ENCODE measurements at regions not wholly inside any gene's neighbourhood (a gene's known extent, or its start where the extent isn't known, plus 50 kb on each side); places are given as distances from the start of the nearest gene placed in this dataset.

- no peak overlapping the region for H3K18ac ChIP-seq (ENCODE audit: extremely low read depth, low read length)
- H3K79me2 ChIP-seq (ENCODE audit: control insufficient read depth in 1 of 2, insufficient read depth in 2 of 2, low read length in 2 of 2), result no peaks in the 10 kb centered on the region
- 89% methylated on average over 6 of the region's 6 CpGs; no CpG with 5 or more reads in 1 of the 2 experiments for WGBS, 2 experiments (ENCODE audit: extremely low coverage in 1 of 2, insufficient coverage in 1 of 2, insufficient read length in 1 of 2, insufficient replicate concordance in 2 of 2, low coverage in 1 of 2, low lambda C conversion rate in 2 of 2, missing lambda C conversion rate in 1 of 2)
- ChIA-PET CTCF (ENCODE audit: partially characterized antibody) (interaction anchor here (1.0 to 2.7 kb wide), 3 partner anchors 11 to 248 kb away, joined by 3 to 9 read pairs (median 5); no protein-coding TSS in a partner anchor), POLR2A (ENCODE audit: partially characterized antibody) (no interaction called here)
- no peaks in the 10 kb centered on the region; the same call in 1 of the 2 replicates for H3K23me2 ChIP-seq (ENCODE audit: low read depth, low read length)
- H3K9ac ChIP-seq (replicated peaks in 1 of 4; ENCODE audit: extremely low read depth in 1 of 4, low read depth in 3 of 4, low read length in 3 of 4), result no peak overlapping the region
- no peak overlapping the region for H3K27ac ChIP-seq (ENCODE audit: low read depth, low read length)
- H3K79me1 ChIP-seq (ENCODE audit: low read depth, low read length), result no peaks in the 10 kb centered on the region
- no peaks in the 10 kb centered on the region for H4K20me1 ChIP-seq (replicated peaks in 1 of 2; ENCODE audit: control insufficient read depth in 1 of 2, insufficient read depth in 2 of 2, low read length in 2 of 2)
- no peak overlapping the region for H3K4me3 ChIP-seq (ENCODE audit: extremely low read depth in 1 of 4, insufficient read depth in 2 of 4, low read depth in 3 of 4, low read length in 4 of 4)
- H3K23ac ChIP-seq (ENCODE audit: insufficient read length), result no peak overlapping the region
- 0 out of 2 replicates have a peak overlapping the region, but pooled peaks have one; percentile 68 for H2BK12ac ChIP-seq (ENCODE audit: low read depth, low read length)
- no peak overlapping the region for H2BK120ac ChIP-seq (replicated peaks; ENCODE audit: low read depth, low read length)
- no peaks in the 10 kb centered on the region; a peak in 1 of 7 replicates for H3K4me1 ChIP-seq (replicated peaks in 1 of 4; ENCODE audit: control insufficient read depth in 3 of 4, insufficient read depth in 4 of 4, low read length in 3 of 4)
- no peak for FAIRE-seq
- H3K9me3 ChIP-seq (ENCODE audit: insufficient read depth in 2 of 2, low read depth in 1 of 2, low read length in 1 of 2), result peaks cover 2 to 3% of the 10 kb centered on the region in 2 experiments; a peak in 1 of 4 replicates
- H3K4me2 ChIP-seq (ENCODE audit: insufficient read depth in 1 of 2, low read depth in 2 of 2, low read length in 2 of 2), result no peak overlapping the region
- 0 out of 2 replicates have a peak overlapping the region, but pooled peaks have one; percentile 39 for H2AK5ac ChIP-seq (ENCODE audit: low read depth, low read length)
- no peak overlapping the region for H2AFZ ChIP-seq (ENCODE audit: low read length)
- H2BK20ac ChIP-seq (ENCODE audit: low read length), result no peak overlapping the region
- no peak overlapping the region for H3K4ac ChIP-seq (replicated peaks; ENCODE audit: insufficient read length, low read depth, low read length)
- no peaks in the 10 kb centered on the region for H3K27me3 ChIP-seq (replicated peaks in 1 of 4; ENCODE audit: control insufficient read depth in 3 of 4, extremely low read depth in 1 of 4, insufficient read depth in 3 of 4, low read length in 3 of 4)
- H4K8ac ChIP-seq (ENCODE audit: extremely low read depth, insufficient read depth, low read length), result no peak overlapping the region
- no peak overlapping the region for H4K91ac ChIP-seq (replicated peaks; ENCODE audit: insufficient read length, low read length)
- H2BK5ac ChIP-seq (ENCODE audit: low read depth, low read length), result no peak overlapping the region
- DNase-seq (ENCODE audit: low read depth in 1 of 2, low spot score in 2 of 2), result peak in 1 of 2 experiments; percentile 35
- no peak overlapping the region for H3K56ac ChIP-seq (replicated peaks; ENCODE audit: insufficient read length, low read depth, low read length)
- no peak overlapping the region for H2BK15ac ChIP-seq (ENCODE audit: low read length)
- H3K36me3 ChIP-seq (ENCODE audit: control insufficient read depth in 2 of 4, insufficient read depth in 4 of 4, low read length in 3 of 4), result no peaks in the 10 kb centered on the region
- no peak overlapping the region for H3K14ac ChIP-seq (ENCODE audit: insufficient read length)
- no peak overlapping the region for H4K5ac ChIP-seq (ENCODE audit: insufficient read length, low read depth, low read length)
- TF ChIP-seq EP300 (IDR thresholded peaks at IDR 0.05; ENCODE audit: borderline replicate concordance in 1 of 2, low read depth in 2 of 2, low read length in 2 of 2) (no peak), ATF3 (IDR thresholded peaks at IDR 0.05; ENCODE audit: insufficient read depth, low read depth, low read length) (no peak), SIX5 (IDR thresholded peaks at IDR 0.05; ENCODE audit: low read depth, low read length) (no peak), GABPA (IDR thresholded peaks at IDR 0.05; ENCODE audit: borderline replicate concordance, insufficient read depth, low read length) (no peak), CBX5 (IDR thresholded peaks at IDR 0.05; ENCODE audit: low read depth, low read length) (no peak), HDAC2 (IDR thresholded peaks at IDR 0.05; ENCODE audit: borderline replicate concordance in 1 of 2, low read depth in 2 of 2, low read length in 2 of 2) (no peak), ZNF274 (IDR thresholded peaks at IDR 0.05; ENCODE audit: borderline replicate concordance, extremely low read depth, low read length) (no peak), SIRT6 (IDR thresholded peaks at IDR 0.05; ENCODE audit: low read length) (no peak), HDAC6 (IDR thresholded peaks at IDR 0.05; ENCODE audit: low read depth, low read length) (no peak), EGR1 (IDR thresholded peaks at IDR 0.05; ENCODE audit: borderline replicate concordance, low read depth, low read length) (no peak), TBP (IDR thresholded peaks at IDR 0.05; ENCODE audit: low read depth, low read length) (no peak)
Observed at GRCh38 chr11:69348414-69349235, 54.7 kb downstream of the MYEOV start.

Data from H1 (cell line).